DMS153 (cell line): ENCODE measurements at regions not wholly inside any gene's neighbourhood (a gene's known extent, or its start where the extent isn't known, plus 50 kb on each side); places are given as distances from the start of the nearest gene placed in this dataset.
"Not testable (repeated sequence)": the region's sequence is repeated elsewhere in the genome, so short reads cannot be mapped to it uniquely, and the experiment has no call there.

Source experiments
- DNase-seq: peaks from one replicate; lab custom pipeline; 2025; lab: John Stamatoyannopoulos, UW

DNA sequence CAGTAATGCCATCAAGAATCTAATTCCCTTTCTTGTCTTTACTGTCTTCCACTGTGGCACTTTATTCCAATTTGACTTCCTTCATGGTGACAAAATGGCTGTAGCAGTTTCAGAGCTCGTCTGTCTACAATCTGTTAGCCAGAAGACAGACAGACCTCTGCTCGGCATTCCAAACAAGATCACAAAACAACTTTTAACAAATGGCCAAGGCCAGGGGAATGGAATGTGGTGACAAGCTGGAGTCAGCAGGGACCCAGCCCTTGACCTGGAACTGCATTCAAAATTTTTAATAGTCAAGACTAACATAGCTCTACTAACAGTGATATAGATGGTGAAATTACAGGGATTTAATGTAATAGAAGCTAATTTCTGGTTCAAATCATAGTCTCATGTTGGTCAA is 637.2 kb downstream of the ETS1 start:
- no peak for DNase-seq

DNA sequence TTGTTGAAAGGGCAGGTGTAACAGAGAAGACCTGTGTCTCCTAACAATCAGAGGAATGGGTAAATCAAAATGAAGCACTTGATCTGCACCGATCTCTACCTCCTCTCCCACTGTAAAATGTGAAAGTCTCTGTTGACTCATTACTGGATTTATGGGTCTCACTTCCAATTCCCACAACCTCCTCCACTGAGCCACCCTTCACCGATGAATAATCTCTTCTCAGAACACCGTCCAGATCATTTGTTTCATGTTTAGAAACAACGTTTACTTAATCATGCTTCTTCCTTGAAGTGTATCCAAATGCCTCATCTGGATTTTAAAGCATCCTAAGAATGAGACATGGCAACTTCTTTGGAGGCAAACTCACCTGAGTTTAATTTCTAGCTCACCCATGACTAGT is 643.6 kb downstream of the ETS1 start:
- DNase-seq = no peak

DNA sequence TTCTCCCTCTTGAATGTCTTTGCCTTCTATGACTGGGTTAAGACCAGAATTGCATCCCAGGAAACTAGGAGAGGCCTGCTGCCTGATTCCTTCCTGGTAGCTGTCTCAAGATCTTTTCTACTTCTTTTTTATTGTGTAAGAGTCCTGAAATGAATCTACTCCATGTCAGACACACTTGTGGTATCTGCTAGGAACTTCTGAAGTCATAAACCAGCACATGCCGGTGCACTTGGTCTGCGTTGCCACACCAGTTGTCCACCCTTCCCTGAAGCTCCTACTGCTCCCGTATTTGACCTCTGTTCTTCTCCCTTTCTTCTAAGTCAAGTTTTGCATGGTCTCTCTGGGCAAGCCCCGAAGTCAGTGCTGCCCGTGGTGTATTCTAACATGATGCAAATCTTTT is 644.2 kb downstream of the ETS1 start:
- no peak for DNase-seq

DNA sequence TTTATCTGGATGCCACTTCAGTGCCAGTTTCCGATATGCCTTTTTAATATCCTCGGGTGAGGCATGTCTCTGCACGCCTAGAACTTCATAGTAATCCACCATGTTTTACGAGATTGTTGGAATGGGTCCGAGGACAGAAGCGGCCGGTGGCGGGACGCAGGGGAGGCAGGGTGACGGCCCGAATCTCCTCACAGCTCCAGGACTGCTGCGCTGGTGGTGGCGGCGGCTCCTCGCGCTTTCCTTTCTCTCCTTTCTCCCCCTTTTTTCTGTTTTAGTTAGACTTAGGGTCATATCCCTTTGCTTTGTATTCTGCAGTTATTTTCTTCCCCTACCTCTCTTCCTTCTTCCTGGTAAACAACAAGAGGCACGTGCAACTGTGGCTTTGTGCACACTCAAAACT is 645.8 kb downstream of the ETS1 start:
- DNase-seq = not testable (repeated sequence)

DNA sequence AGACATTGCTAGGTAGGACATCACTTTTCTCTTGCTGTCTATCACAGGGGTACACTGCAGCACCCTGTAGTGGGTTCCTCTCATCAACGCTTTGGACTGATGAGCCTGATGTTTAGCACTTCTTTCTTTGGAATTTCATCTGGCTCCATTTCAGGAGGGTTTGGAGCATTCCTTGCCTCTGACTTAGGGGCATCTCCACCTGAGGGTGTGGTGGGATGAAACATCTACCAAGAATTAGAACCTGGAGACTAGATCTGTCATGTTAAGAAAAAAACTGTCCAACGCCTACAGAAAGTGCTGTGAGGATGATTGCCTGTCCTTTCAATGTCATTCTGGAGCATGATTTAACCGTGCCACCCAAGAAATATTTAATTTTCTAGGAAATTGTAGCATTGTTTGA is 648.4 kb downstream of the ETS1 start:
- DNase-seq = no peak

DNA sequence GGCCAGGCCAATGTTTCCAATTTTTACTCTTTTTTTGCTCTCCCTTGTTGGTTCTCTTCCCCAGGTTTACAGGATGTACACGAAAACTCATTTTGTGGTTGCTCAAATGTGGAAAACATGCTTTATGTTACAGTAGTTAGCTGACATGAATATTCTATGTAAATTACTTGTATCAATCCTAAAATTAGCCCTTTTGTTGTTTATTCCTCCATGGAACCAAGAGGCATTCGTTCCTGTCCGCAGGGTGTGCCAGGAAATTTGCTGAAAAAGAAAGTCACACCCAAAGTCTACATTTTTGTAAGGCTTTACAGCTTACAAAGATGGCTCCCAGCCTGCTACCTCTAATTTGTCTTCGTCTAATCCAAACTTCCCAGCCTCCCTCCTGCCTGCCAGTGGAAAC is 652.3 kb downstream of the ETS1 start:
- DNase-seq = no peak

DNA sequence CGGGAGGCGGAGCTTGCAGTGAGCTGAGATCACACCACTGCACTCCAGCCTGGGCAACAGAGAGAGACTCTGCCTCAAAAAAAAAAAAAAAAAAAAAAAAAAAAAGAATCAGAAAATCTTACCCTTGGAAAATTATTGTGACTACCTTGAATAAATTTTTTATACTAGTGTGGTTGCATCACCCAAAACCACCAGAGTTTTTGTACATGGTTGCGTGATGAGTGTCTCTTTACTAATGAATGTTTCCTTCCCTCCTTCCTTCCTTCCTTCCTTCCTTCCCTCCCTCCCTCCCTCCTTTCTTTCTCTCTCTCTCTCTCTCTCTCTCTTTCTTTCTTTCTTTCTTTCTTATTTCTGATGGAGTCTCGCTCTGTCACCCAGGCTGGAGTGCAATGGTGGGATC is 653.4 kb downstream of the ETS1 start:
- not testable (repeated sequence) for DNase-seq

DNA sequence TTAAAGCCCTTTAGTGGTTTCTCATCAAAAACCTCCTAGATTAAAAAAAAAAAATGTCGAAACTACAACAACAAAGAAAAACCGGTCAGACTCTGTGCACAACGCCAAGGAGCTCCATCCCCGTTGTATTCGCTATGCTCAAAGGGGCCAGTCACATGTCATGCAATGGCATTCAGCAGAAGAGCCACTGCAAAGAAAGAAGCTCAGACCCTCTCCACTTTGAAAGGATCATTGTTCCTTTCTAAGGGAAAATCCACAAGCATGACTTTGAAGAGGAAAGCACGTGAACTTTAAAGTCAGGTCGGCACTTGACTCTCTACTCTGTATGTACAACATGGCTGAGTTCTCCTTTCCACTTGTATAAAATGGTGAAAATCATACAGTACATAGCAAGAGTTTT is 655.6 kb downstream of the ETS1 start:
- no peak for DNase-seq

DNA sequence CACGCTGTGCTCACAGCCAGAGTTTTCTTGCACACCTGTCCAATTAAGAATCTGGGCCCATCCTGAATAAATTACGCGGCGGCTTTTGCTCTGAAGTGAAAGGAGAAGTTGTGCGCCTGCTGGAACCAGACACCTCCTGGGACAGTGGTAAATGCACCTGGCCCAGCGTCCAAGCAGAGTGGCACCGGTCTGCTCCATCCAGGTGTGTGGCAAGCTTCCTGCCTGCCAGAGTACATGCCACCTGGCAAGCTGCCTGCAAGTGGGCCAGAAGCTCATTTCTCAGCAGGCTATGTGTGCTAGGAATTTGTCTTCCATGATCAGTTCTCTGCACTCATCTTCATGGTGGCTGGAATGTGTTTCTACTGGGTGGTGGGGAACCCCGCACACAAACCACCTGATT is 660.6 kb downstream of the ETS1 start:
- peak; percentile 45 for DNase-seq

DNA sequence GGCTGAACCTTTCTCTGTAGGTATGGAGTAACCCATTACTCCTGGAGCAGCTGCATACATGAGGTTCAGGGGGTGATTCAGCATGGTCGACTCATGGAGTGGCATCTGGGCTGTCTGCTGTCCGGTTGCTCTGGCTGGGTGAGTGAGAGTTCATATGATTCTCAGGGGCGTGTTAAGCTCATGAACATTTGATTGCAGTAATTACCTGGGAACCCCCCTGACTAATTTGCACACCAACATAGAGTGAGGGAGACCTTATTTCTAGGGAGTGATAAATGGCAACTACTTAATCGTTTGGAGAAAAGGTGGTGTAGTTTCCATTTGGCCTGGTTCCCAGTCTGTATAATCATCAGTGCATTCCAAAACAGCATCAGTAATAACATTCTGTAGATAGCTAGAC is 661.9 kb downstream of the ETS1 start:
- no peak for DNase-seq

DNA sequence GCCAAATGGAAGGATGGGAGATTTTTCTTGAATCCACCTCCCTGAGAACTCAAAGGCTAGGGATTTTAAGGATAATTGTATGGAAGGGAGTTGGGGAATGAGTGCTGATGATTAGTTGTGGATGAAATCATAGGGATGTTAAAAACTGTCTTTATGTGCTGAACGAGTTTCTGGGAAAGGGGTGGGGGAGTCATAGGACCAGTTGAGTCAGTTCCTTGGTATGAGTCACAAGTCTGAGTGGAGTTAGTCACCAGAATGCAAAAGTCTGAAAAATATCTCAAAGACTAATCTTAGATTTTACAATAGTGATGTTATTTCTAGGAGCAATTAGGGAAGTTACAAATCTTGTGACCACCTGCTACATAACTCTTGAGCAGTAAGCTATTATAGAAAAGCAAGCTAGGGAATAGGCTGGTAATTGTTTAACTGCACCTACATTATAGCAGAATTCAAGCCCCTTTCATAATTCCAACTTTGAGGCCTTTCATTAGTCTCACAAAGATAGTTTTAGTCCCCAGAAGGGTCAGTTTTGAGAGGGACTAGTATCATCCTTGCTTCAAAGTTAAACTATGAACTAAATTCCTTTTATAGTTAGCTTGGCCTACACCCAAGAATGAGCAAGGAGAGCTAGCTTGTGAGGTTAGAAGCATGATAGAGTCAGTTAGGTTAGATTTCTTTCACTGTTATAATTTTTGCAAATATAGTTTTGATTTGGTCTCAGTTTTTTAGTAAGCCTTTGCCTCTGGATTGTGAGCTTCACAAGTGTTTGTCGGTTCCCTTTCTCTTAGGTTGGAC is 668.0 kb downstream of the ETS1 start:
- DNase-seq = no peak

DNA sequence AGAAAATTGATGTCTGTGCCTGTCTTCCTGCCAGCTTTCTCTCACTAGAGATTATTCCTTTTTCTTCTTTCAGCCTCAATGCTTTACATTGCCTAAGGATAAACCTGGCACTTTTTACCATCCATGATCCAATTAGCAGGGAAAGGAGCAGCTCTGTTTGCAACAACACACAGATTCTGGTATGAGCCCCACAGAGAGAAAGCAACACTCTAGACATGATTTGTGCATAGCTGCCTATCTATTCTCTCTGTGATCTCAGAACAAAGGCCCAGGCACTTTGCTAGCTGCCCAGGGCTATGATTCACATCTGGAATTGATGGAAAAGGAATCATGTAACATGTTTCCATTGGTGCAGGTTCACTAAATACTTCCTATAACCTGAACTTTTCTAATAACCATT is 685.0 kb downstream of the ETS1 start:
- no peak for DNase-seq

DNA sequence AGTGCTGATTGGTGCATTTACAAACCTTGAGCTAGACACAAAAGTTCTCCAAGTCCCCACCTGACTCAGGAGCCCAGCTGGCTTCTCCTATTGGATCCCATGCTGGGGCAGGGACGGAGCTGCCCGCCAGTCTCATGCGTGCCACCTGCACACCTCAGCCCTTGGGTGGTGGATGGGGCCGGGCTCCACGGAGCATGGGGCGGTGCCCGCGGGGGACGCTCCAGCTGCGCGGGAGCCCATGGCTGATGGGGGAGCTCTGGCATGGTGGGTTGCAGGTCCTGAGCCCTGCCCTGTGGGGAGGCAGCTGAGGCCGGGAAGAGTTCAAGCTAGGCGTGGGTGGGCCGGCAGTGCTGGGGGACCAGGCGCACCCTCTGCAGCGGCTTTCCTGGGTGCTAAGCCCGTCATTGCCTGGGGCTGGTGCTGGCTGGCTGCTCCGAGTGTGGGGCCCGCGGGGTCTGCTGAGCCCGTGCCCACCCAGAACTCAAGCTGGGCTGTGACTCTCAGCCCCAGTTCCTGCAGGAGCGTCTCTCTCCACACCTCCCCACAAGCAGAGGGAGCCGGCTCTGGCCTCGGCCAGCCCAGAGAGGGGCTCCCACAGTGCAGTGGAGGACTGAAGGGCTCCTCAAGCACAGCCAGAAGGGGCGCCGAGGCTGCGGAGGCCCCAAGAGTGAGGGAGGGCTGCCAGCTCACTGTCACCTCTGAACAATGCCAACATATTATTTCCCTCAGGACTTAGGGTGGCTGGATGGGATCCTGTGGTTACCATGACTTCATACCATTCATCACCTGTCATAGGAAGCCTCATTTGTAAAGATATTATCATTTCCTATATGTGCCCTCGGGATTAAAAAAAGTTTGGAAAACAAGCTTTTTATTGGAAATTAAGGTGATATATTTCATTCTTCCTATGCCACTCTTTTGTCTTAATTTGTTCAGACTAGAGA is 688.7 kb downstream of the ETS1 start:
- DNase-seq = no peak

DNA sequence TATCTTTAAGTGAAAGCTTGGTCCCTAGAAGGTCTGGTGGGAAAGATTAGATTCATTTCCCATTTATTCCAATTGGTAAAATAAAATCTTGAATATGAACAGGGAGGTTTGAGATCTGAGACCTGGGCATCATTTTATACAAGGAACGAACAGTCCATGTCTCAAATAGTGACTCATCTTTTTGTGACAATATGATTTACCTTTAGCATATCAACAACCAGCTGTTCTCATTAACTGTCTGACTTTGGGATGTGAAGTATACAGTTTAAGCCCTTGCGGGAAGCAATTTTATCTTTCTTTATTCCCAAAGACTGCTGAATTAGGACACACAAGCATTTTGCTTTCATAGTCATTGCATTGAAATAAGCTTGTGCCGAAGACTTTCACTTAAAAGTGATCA is 691.6 kb downstream of the ETS1 start:
- no peak for DNase-seq

DNA sequence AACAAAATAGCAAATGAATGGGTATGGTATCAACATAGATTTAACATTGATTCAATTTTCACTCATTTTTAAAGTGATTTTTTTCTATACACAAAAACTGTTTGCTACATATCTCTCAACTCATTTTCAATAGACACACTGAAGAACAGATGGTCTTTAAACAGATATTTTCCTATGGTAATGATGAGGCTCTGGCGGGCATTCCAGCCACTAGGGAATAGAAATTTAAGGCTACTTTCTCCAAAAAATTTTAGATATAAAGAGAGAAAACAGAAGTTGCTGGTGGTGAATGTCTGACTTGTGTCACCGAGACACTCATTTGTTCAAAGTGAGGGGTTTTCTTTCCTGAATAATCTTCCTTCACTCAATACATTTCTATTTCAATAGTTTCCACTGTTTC is 693.0 kb downstream of the ETS1 start:
- DNase-seq = no peak

DNA sequence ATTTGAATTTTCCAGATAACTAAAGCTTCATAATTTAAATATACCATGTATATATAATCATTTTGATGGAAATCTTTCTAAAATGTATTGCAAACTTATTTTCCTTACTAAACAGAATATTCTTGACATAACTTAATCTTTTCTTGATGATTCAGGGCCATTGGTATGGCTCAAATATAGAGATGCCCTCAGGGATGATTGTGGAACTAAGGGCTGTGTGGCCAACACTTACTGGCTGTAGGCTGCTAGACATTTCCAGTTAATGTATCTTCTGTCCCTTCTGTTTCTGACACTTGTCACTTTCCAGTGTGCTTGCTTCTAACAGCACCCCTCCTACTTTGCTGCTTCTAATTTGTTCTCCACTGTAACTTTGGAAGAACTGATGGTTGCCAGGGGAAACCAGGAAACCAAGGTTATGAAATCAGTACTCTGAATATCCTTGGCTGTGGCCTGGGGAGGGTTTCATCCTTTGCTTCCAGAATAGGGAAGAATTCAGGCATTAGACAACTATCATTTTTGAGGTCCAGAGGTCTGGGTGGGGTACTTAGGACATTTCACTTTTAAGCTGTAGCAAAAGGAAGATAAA is 697.2 kb downstream of the ETS1 start:
- no peak for DNase-seq

DNA sequence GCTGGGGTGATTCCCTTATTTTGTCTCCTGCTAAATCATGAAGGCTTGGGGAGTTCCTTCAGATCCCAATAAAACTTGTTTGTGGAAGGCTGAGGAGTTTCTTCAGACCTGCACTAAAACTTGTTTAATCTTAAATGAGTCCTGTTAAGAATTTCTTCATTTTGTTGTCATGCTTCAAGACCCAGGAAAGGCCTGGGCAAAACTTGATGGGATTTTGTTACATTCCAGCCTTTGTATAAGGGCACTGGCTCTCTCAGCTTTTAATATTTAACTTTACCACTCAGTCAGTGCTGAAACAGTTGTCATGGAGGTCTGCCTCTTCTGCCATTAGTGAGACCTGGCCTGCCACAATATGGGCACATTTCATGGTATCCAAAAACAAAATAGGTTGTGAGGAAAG is 699.0 kb downstream of the ETS1 start:
- no peak for DNase-seq

DNA sequence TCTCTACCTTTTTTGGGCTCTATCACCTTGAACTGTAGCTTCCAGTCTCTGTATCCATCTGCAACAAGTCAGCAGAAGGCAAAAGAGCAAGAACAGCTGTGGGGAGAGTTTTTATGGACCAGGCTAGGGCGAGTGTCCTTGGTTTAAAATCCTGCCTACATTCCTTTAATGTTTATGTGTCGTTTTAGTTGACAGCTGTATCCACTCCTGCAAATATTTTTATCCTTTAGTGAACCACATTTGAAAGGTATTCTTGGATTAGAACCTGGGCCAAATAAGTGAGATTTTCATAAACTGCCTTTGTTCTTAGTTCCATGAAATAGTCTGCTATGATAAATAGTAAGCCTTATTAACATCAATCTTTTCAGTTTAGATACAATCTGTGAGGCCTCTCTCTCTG is 712.2 kb downstream of the ETS1 start:
- DNase-seq = no peak

DNA sequence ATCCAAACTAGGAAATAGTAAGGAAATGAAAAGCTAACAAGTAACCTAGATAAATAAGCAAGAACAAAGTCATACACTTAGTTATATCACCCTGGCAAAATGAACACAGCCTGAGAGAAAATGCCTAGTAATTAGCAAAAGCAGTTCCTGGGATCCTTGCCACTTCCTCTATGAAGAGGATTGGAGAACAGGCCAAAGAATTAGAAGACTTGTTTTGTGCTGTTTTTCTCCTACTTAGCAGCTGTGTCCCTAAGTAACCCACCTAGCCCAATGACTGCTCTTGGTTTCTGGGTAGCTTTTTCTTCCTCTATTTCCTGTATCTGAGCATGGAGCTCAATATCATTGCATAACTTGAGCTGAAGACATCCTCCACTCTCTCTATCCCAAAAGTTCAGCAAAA is 713.9 kb downstream of the ETS1 start:
- DNase-seq = no peak

DNA sequence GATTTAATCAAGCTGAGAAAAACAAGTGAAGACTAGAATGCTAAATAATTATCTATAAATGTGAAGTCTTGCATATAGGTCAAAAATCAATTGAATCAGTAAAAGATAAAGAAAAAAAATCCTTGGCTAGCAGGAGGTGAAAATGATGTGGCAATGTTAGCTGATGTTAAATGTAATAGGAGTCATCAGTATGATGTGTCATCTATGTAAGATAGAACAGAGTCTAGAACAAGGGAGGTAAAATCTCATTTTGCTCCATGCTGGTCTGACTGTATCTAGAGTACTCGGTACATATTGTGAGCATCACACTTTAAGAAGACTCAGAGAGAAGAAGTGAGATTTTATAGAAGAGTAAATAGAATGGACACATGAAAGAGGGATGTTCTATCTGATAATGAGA is 721.2 kb downstream of the ETS1 start:
- DNase-seq = no peak

DNA sequence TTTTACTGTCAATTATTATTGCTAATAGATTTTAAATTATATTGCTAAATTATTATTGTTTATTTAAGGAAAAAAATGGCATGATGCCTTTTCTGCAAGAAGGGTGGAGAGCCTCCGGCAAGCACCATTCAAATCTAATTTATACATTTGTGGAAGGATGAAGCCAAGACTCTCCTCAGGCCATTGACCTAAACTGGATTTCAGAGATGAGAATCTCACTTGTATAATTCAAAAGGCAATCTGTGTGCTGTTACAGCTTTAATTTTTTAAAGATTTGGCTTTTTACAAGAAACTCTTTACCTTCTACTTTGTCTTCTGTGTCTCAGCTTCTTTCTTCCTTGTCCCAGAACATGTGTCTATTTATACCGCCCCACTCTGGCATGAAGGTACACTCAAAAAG is 722.5 kb downstream of the ETS1 start:
- no peak for DNase-seq

DNA sequence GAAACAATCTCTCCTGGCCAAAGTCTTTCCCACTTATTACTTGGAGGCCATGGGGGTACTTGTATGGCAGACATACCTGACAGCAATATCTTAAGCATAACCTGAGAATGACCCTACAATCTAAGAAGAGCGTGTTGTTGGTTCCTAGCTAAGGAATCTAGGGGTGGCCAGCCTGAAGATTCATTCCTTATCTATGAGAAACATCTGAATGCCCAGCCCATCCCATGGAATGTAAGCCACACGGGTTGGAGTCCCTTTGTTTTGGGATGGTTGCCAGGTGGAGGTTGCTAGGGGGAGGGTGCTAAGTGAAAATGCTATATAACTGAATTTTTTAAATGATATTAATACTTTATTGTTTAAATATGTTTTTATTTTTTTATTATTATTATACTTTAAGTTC is 725.0 kb downstream of the ETS1 start:
- no peak for DNase-seq

DNA sequence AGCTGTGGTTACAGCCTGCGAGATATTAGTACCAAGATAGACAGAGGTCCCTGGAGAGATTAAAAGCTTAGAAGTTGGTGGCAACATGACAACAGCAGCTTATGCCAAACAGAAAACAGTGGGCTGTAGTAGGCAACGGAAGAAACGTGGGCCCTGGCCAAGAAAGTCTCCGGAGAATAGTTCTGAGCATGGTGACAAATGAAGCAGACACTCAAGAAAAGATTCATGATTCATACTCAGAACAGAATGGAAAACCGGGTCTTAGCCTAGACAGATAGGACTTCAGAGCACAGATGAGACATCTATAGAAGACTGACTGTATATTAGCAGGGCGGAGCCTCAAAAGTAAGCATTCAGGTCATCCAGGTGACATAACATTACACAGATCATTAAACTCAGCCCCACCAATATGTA is 727.4 kb downstream of the ETS1 start:
- no peak for DNase-seq
